HUDEP-2 (cell line): ENCODE measurements at regions not wholly inside any gene's neighbourhood (a gene's known extent, or its start where the extent isn't known, plus 50 kb on each side); places are given as distances from the start of the nearest gene placed in this dataset.

ENCODE experiments used
- DNase-seq, 76 experiments: peaks; one replicate each; lab custom pipeline; 2025; ENCODE audit not compliant: unreplicated experiment in 76 of 76; lab: John Stamatoyannopoulos, UW

DNA sequence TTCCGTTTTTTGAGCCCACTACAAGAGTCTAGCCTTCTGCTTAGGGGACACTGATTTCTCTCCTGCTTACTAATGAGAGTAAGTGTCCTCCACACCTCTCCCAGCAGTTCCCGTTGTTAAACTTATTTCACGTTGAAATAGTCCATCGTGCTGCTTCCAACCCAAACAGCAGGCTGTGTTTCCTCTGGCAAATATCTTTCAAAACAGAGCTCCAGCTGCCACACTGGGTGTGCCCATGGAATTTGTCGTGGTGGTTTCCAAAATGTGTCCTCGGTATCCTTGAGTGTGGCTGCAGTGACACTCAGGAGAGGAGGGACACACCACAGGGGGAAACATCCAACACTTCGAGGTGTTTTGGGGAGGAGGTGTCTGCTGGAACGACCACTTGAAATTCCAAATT, 176.5 kb upstream of the RALGAPA2 start:
- no peak for DNase-seq

DNA sequence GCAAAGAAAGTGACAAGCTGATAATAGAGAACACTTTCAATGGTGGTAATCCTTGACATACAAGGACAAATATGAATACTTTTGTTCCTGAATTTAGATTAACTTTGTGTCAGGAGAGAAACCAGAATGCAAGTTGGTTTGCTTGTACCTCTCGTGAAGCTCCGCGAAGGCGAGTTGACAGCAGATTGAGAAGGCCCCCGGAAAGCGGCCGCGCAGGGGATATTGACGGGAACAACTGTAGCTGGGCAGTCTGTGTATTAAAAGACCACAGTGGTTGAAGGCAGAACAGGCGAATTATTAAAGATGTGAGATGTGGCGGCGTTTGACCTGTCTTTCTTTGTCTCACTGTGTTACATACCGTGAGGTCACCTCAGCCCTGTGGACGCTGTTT, 175.8 kb upstream of the RALGAPA2 start:
- no peak for DNase-seq

GRCh38 chr20:20887593-20888265, 175.3 kb upstream of the RALGAPA2 start:
- no peak for DNase-seq

DNA sequence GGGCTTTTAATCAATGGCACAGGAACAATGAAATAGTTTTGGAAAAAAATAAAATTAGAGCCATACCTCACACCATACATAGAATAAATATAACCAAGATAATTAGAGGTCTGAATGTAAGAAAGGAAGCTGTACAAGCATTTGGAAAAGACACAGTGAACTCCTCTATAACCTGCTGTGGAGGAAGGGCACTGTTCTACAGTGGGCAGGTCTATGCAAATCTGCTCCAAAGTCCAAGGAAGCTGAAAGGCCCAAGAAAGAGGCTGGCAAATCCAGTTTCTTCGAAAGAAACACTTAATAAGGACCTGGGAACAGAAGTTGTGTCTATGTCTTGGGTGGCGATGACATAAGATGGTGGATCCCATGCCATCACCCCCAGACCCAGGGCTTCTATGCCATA, 169.4 kb upstream of the RALGAPA2 start:
- no peak for DNase-seq

GRCh38 chr20:20877079-20877478, 164.6 kb upstream of the RALGAPA2 start:
- DNase-seq: no peak

DNA sequence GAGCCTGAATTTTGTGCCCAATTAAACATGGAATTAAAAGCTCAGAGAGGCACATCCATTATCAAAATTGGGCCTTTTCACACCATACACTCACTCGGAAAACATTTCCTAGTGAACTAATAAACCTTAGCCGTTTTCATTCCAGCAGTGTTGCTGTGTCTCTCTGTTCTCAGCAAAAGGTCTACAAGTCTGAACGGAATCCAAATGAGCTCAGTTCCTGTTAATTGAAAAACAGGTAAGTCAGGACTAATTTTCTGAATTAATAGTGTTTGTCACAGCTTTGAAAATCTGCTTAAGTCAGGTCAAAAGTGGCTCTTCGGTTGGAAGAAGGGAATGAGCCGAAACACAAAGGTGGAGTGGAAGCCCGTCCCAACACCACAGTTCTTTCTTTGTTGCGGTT, 163.3 kb upstream of the RALGAPA2 start:
- DNase-seq: no peak

- no peak for DNase-seq
Observed at GRCh38 chr20:20872428-20872827, 160.0 kb upstream of the RALGAPA2 start.

- DNase-seq: no peak
Observed at GRCh38 chr20:20869161-20869775, 156.8 kb upstream of the RALGAPA2 start.

DNA sequence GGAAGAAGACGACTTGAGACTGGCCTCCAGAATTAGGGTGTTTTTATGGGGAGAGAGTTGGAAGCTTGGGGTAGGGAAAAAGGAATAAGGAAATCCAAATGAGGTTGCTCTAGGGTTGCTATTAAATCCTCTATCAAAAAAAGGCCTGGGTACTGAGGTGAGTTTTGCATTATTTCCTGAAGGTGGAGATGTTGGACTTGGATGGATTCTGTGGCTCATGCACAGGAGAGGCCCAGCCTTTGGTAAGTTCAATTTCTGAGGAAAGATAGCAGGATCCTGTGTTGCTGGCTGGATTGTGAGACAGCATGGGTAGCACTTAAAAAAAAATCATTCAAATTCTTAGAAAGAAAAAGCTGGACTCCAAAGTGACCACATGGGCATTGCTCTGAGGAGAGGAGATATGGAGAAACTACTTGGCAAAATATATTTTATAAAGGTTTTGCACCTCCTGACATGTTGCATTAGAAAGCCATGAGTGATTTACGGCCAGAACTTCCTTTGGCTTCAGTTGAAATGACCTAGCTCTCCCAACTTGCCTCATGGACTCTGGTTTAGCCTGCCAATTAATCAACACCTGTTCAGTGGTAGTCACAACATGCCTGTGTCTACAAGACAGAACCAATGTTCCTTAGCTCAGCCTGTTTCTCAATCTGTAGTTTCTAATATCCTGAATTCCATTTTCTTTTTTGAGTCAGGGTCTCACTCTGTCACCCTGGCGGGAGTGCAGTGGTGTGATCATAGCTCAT, 152.1 kb upstream of the RALGAPA2 start:
- peak in 7 of 76 experiments; percentile 2 to 31 (median 9) for DNase-seq

- DNase-seq: peak in 73 of 76 experiments; percentile 12 to 89 (median 63)
Observed at GRCh38 chr20:20860078-20860806, 147.8 kb upstream of the RALGAPA2 start.

- no peak for DNase-seq
Observed at GRCh38 chr20:20859510-20859909, 147.1 kb upstream of the RALGAPA2 start.

GRCh38 chr20:20856956-20857355, 144.5 kb upstream of the RALGAPA2 start:
- no peak for DNase-seq

DNA sequence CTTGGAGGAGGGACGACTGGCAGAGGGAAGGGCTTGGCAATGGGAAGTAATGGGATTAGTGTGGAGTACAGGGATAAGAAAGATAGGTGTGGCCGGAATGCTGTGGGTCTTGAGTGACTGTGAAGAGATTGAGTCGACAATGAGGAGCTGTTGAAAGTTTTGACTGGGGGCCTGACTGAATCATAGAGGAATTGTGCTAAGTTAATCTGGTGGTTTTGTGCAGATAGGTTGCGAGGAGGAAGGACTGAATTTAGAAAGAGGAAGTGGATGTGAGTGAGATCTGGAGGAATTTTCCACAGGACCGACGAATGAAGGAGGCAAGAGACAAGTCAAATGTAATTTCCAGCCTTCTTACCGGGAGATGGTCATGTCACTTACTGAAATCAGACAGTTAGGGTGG, 143.9 kb upstream of the RALGAPA2 start:
- DNase-seq: no peak

- no peak for DNase-seq
Observed at GRCh38 chr20:20851385-20851784, 138.9 kb upstream of the RALGAPA2 start.

- DNase-seq: no peak
Observed at GRCh38 chr20:20850407-20850806, 138.0 kb upstream of the RALGAPA2 start.

DNA sequence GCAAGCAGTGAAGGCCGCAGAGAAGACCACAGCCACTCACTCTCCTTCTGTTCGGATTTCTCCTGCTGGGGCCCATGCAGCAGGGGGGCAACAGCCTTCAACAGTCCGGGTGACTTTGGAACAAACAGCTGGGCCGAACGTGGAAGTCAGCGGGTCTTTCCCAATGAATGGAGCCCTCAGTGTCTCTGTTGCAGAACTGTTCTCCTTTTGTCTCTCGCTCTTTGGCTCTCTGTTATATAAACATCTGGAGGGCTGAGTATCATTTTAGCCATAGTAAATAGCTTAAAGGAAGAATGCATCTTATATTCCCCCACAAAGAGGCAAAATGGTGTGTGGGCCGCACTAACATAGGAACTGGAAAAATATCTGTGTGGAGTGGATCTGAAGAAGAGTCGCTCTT, 136.7 kb upstream of the RALGAPA2 start:
- DNase-seq: no peak

DNA sequence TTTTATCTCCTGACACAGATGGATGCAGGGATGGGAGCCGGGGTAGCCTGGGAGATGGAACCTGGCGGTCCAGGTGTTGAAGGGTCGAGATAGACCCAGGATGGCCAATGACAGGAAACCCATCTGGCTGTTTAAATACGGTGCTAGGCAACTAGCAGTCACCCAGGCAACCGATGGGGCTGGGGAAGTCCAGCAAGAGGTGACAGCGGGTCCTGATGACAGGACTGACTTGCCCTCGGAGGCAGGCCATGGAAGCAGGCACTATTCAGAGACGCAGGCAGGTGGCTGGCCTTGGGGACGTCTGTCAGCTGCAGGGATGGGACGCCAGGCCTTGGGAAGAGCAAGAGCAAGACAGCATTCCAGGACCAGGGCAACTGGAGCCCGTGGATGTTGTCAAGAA, 135.4 kb upstream of the RALGAPA2 start:
- DNase-seq: no peak

DNA sequence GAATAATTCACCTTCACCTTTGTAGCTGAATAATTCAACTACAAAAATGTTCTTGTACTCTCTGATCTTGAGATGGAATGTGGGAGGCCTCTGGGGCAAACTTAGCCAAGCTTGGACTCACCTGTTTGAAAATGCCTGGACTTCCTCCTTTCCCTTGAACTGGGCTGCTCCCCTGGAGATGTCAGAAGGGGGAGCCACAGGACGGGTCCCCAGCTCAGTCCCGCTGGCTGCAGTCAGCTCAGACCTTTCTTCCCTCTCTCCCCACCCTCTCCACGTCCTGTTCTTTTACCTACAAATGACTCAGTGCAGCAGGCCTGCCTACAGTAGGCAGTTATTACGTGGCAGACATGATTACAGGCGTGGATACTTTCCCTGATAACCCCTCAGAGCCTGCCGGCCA, 131.5 kb upstream of the RALGAPA2 start:
- no peak for DNase-seq

- no peak for DNase-seq
Observed at GRCh38 chr20:20839771-20840170, 127.3 kb upstream of the RALGAPA2 start.

DNA sequence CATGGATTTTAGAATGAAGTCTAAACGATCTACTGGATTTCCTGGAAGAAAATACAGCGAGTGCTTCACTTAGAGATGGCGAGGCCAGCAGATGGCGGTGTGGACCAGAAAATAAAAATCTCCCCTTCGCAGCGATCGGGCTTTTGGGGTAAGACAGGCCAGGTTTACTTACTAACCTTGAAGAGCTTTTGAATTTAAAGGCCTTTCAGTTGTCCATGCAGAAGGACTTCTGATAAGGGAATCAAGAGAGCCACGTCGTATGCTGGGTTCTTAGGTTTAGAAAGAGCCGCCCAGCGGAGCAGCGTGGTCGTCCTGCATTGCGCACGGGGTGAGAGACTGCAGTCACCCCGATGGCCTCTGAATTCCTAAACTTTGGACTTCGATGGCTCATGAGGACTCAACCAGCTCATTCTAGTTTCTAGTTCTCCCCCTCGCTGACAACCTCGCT, 125.2 kb upstream of the RALGAPA2 start:
- peak in 34 of 76 experiments; percentile 2 to 51 (median 10) for DNase-seq

DNA sequence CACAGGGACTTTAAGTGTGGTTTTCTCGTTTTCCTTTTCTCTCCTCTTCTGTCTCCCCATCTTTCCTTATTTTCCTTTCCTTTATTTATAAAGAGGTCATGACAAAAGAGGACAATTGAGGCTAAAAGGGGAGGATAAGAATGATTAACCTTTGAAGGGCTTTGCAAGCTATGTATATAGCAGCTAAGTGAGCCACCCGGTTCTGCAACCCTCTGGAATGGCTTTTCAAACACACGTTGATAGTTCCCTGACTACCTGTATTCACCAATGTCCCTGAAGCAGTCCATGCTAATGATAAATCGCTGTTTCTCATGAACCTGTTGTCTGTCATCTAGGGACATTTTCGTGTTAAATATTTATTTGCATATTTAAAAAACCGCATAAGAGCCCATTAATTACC, 124.4 kb upstream of the RALGAPA2 start:
- DNase-seq: no peak
